ENCODE measurements at regions not wholly inside any gene's neighbourhood (a gene's known extent, or its start where the extent isn't known, plus 50 kb on each side); places are given as distances from the start of the nearest gene placed in this dataset.

DNA sequence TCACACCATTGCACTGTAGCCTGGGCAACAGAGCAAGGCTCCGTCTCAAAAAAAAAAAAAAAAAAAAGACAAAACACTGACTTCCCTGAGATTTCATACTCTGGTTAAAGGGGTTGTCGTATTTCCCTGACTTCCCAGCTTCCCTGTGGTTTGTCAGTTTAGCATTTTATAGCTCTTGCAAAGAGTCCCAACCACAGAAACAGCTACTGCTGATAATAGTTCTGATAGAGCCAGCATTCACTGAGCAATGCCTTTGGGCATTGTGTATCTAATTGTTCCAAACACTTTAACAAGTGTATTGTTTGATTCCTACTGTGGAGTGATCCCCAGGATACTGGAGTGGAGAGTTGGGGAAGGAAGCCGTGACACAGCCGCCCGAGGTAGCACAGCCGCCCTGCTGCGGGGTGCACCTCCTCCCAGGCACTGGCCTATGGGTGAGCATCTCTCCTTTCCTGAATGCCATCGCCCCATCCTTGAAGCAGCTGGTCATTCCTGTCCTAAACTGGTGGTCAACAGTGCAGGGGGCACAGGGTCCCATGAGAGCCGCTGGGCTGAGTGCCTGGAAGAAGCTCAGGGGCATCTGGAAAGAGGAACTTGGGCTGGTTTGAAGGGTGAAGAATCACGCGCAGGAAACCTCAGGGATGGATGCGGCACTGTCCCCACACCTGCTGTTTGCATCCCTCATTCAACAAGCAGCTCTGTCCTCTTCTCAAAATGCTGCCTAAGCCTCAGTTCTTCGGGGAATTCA lies 81.0 kb upstream of the TMEM18 start:
- DNase-seq (ENCODE audit: low read depth): no peak
- TF ChIP-seq, protein P1, sequence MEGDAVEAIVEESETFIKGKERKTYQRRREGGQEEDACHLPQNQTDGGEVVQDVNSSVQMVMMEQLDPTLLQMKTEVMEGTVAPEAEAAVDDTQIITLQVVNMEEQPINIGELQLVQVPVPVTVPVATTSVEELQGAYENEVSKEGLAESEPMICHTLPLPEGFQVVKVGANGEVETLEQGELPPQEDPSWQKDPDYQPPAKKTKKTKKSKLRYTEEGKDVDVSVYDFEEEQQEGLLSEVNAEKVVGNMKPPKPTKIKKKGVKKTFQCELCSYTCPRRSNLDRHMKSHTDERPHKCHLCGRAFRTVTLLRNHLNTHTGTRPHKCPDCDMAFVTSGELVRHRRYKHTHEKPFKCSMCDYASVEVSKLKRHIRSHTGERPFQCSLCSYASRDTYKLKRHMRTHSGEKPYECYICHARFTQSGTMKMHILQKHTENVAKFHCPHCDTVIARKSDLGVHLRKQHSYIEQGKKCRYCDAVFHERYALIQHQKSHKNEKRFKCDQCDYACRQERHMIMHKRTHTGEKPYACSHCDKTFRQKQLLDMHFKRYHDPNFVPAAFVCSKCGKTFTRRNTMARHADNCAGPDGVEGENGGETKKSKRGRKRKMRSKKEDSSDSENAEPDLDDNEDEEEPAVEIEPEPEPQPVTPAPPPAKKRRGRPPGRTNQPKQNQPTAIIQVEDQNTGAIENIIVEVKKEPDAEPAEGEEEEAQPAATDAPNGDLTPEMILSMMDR (IDR thresholded peaks at IDR 0.05; ENCODE audit: low read length, missing control alignments): no peak
- H3K4me3 ChIP-seq (replicated peaks; ENCODE audit: low read depth, low read length): no peak overlapping the region

DNA sequence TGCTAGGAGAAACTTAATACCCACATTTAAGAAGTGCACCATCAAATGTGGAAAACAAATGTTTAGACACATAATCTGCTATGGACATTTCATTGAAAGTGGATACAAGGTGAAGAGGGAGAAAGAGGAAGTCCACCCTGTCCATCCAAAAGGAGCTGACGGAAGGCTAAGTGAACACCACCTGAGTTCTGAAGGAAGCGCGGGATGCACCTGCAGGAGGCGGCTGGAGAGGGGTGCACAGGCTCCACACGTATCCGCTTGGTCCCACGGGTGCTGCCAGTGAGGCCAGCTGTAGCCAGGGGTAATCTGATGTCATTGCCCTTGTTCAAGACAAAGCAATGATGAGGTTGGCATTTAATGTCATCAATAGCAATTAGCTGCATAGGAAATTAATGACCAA lies 75.9 kb upstream of the TMEM18 start:
- TF ChIP-seq, protein P1 (IDR thresholded peaks at IDR 0.05; ENCODE audit: low read length, missing control alignments): no peak
- H3K4me3 ChIP-seq (replicated peaks; ENCODE audit: low read depth, low read length): no peak overlapping the region
- DNase-seq (ENCODE audit: low read depth): no peak

DNA sequence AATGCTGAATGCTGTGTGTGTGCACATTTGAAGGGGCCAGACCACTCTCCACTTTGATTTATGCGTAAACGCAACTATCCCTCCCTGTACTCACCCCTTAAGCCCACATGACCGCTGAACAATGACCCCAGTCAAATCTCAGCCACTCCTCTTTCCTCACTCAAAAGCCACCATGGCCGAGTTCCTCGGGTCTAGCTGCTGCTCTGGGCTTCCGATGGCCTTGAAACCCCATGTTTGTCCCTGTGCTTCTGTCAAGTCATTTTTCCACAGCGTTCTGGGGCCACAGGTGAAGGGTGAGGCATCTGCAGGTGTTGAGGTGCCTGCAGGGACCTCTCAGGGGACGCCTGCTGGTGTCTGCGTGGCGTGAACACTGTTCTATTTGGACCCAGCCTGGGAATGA lies 74.3 kb upstream of the TMEM18 start:
- DNase-seq (ENCODE audit: low read depth): no peak
- TF ChIP-seq, protein P1 (IDR thresholded peaks at IDR 0.05; ENCODE audit: low read length, missing control alignments): no peak
- H3K4me3 ChIP-seq (replicated peaks; ENCODE audit: low read depth, low read length): no peak overlapping the region

DNA sequence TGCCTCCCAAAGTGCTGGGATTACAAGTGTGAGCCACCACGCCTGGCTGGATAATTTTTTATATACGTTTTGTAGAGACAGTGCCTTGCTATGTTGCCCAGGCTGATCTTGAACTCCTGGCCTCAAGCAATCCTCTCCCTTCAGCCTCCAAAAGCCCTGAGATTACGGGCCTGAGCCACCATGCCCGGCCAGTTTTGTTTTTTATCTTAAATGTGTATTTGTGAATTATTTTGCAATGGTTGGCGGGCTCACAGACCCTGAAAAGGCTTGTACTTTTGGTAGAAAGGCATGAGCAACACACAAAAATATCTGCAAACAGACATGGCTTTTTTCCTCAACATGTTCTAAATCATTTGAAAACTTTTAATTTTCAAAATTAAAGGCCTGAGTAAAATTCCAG lies 73.4 kb upstream of the TMEM18 start:
- DNase-seq (ENCODE audit: low read depth): no peak
- TF ChIP-seq, protein P1 (IDR thresholded peaks at IDR 0.05; ENCODE audit: low read length, missing control alignments): no peak
- no peak overlapping the region for H3K4me3 ChIP-seq (replicated peaks; ENCODE audit: low read depth, low read length)

DNA sequence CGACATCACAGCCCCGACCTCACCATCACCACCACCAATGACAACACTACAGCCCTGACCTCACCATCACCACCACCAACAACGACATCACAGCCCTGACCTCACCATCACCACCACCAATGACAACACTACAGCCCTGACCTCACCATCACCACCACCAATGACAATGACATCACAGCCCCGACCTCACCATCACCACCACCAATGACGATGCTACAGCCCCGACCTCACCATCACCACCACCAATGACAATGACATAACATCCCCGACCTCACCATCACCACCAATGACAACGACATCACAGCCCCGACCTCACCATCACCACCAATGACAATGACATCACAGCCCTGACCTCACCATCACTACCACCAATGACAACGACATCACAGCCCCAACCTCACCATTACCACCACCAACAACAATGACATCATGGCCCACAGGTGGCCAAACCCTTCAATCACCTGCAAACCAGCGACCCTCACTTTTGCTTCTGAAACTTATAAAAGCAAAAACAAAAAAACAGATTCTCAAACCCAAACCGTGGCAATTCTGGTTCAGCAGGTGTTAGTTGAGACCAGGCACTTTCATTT lies 70.7 kb upstream of the TMEM18 start:
- no peak overlapping the region for H3K4me3 ChIP-seq (replicated peaks; ENCODE audit: low read depth, low read length)
- TF ChIP-seq, protein P1 (IDR thresholded peaks at IDR 0.05; ENCODE audit: low read length, missing control alignments): no peak
- no peak for DNase-seq (ENCODE audit: low read depth)

DNA sequence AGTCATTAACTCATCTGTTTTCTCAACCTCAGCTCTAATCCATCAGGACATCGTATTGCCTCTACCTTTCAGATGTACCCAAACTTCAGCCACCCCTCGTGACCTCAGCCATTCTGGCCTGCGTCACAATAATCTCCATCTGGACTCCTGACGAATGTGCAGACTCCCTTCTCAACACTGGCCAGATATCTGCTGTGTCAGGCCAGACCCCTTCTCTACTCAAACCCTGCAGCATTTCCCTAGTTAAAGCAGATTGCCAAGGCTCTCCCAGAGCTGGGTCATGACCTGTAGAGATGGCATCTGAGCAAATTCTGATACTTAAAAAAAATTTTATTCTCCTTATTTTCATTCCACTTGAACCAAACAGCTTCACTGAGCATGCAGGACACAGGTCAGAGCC lies 69.5 kb upstream of the TMEM18 start:
- H3K4me3 ChIP-seq (replicated peaks; ENCODE audit: low read depth, low read length): no peak overlapping the region
- DNase-seq (ENCODE audit: low read depth): no peak

More for the DNA sequence above, 69.5 kb upstream of the TMEM18 start:
- TF ChIP-seq, protein P1 (IDR thresholded peaks at IDR 0.05; ENCODE audit: low read length, missing control alignments): no peak
